ENCODE measurements at regions not wholly inside any gene's neighbourhood (a gene's known extent, or its start where the extent isn't known, plus 50 kb on each side); places are given as distances from the start of the nearest gene placed in this dataset.

DNA sequence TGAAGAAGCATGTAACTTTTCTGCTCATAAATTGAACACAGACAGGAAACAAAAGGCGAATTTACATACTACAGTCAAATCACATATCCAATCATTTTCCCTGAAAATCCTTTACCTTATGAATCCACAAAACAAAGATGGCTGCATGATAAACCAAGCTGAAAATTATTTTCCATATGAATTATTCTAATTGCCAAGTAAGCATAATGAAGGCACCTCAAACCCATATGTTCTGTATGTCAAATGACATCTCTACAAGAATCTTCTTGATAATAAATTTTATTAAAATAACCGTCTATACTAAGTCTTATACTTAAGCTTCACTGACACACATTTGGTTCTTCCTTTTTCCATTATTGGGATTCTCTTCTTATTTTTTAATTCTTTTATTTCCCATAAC lies 1242.6 kb downstream of the CNTNAP5 start:
- Histone ChIP-seq H3K79me2 (ENCODE audit: insufficient read depth, low read length) (no peaks in the 10 kb centered on the region), H3F3A (ENCODE audit: insufficient read depth, low read length) (no peaks in the 10 kb centered on the region), H3K9ac (ENCODE audit: low read length) (no peak overlapping the region), H3K9me2 (ENCODE audit: low read depth, low read length) (no peaks in the 10 kb centered on the region), H3K4me3 (ENCODE audit: low read depth, low read length, poor library complexity, severe bottlenecking) (no peak overlapping the region), H3K4me2 (ENCODE audit: low read length) (no peak overlapping the region), H3K27ac (ENCODE audit: low read depth, low read length, poor library complexity, severe bottlenecking) (no peak overlapping the region), H3K9me3 (ENCODE audit: low read length) (no peaks in the 10 kb centered on the region), H3K36me3 (ENCODE audit: insufficient read depth, low read length) (no peaks in the 10 kb centered on the region), H3K4me1 (ENCODE audit: insufficient read depth, low read length, severe bottlenecking) (no peaks in the 10 kb centered on the region), H3K27me3 (ENCODE audit: insufficient read depth, low read length) (no peaks in the 10 kb centered on the region), H4K20me1 (ENCODE audit: insufficient read depth, low read length) (no peaks in the 10 kb centered on the region), H2AFZ (ENCODE audit: low read length) (no peak overlapping the region)
- no peak for TF ChIP-seq EZH2 (IDR thresholded peaks at IDR 0.05; ENCODE audit: borderline replicate concordance, low read length)
- TF ChIP-seq, protein P1, sequence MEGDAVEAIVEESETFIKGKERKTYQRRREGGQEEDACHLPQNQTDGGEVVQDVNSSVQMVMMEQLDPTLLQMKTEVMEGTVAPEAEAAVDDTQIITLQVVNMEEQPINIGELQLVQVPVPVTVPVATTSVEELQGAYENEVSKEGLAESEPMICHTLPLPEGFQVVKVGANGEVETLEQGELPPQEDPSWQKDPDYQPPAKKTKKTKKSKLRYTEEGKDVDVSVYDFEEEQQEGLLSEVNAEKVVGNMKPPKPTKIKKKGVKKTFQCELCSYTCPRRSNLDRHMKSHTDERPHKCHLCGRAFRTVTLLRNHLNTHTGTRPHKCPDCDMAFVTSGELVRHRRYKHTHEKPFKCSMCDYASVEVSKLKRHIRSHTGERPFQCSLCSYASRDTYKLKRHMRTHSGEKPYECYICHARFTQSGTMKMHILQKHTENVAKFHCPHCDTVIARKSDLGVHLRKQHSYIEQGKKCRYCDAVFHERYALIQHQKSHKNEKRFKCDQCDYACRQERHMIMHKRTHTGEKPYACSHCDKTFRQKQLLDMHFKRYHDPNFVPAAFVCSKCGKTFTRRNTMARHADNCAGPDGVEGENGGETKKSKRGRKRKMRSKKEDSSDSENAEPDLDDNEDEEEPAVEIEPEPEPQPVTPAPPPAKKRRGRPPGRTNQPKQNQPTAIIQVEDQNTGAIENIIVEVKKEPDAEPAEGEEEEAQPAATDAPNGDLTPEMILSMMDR (IDR thresholded peaks at IDR 0.05; ENCODE audit: low read length): no peak

- no peak overlapping the region for H3K4me2 ChIP-seq (ENCODE audit: low read length)
- H3K9ac ChIP-seq (ENCODE audit: low read length): no peak overlapping the region
- no peaks in the 10 kb centered on the region for H3K36me3 ChIP-seq (ENCODE audit: insufficient read depth, low read length)
- TF ChIP-seq, protein P1 (IDR thresholded peaks at IDR 0.05; ENCODE audit: low read length): no peak
- TF ChIP-seq EZH2 (IDR thresholded peaks at IDR 0.05; ENCODE audit: borderline replicate concordance, low read length): no peak
- H3K27me3 ChIP-seq (ENCODE audit: insufficient read depth, low read length): no peaks in the 10 kb centered on the region
- no peaks in the 10 kb centered on the region for H3K79me2 ChIP-seq (ENCODE audit: insufficient read depth, low read length)
- no peaks in the 10 kb centered on the region for H4K20me1 ChIP-seq (ENCODE audit: insufficient read depth, low read length)
- H3K9me2 ChIP-seq (ENCODE audit: low read depth, low read length): no peaks in the 10 kb centered on the region
- no peaks in the 10 kb centered on the region for H3K4me1 ChIP-seq (ENCODE audit: insufficient read depth, low read length, severe bottlenecking)
- no peaks in the 10 kb centered on the region for H3F3A ChIP-seq (ENCODE audit: insufficient read depth, low read length)
- no peak overlapping the region for H2AFZ ChIP-seq (ENCODE audit: low read length)
- no peaks in the 10 kb centered on the region for H3K9me3 ChIP-seq (ENCODE audit: low read length)
- no peak overlapping the region for H3K4me3 ChIP-seq (ENCODE audit: low read depth, low read length, poor library complexity, severe bottlenecking)
- H3K27ac ChIP-seq (ENCODE audit: low read depth, low read length, poor library complexity, severe bottlenecking): no peak overlapping the region
Measured at GRCh38 chr2:125272651-125273050, 1247.6 kb downstream of the CNTNAP5 start.

- Histone ChIP-seq H3K4me1 (ENCODE audit: insufficient read depth, low read length, severe bottlenecking) (no peaks in the 10 kb centered on the region), H2AFZ (ENCODE audit: low read length) (no peak overlapping the region), H3K4me3 (ENCODE audit: low read depth, low read length, poor library complexity, severe bottlenecking) (no peak overlapping the region), H3K4me2 (ENCODE audit: low read length) (no peak overlapping the region), H3K9me2 (ENCODE audit: low read depth, low read length) (no peaks in the 10 kb centered on the region), H4K20me1 (ENCODE audit: insufficient read depth, low read length) (no peaks in the 10 kb centered on the region), H3K27ac (ENCODE audit: low read depth, low read length, poor library complexity, severe bottlenecking) (no peak overlapping the region), H3K27me3 (ENCODE audit: insufficient read depth, low read length) (no peaks in the 10 kb centered on the region), H3K36me3 (ENCODE audit: insufficient read depth, low read length) (no peaks in the 10 kb centered on the region), H3K79me2 (ENCODE audit: insufficient read depth, low read length) (no peaks in the 10 kb centered on the region), H3K9me3 (ENCODE audit: low read length) (no peaks in the 10 kb centered on the region), H3F3A (ENCODE audit: insufficient read depth, low read length) (no peaks in the 10 kb centered on the region), H3K9ac (ENCODE audit: low read length) (no peak overlapping the region)
- no peak for TF ChIP-seq EZH2 (IDR thresholded peaks at IDR 0.05; ENCODE audit: borderline replicate concordance, low read length)
- TF ChIP-seq, protein P1 (IDR thresholded peaks at IDR 0.05; ENCODE audit: low read length): no peak
Measured at GRCh38 chr2:125274718-125275117, 1249.6 kb downstream of the CNTNAP5 start.
